GM23248 (cell line): ENCODE measurements at regions not wholly inside any gene's neighbourhood (a gene's known extent, or its start where the extent isn't known, plus 50 kb on each side); places are given as distances from the start of the nearest gene placed in this dataset.

Experiments
- DNase-seq: peaks from one replicate; pipeline ENCODE4 v3.0.0-alpha.2; 2015
- H2AFZ ChIP-seq: fragments of 200-600 bp; sonication (generic); 2 replicates; pipeline ENCODE4 v1.6.1; 2016; ENCODE audit warnings: antibody characterized with exemption
- H3F3A ChIP-seq: fragments of 200-600 bp; sonication (generic); 2 replicates; pipeline ENCODE4 v1.6.1; 2016; ENCODE audit warnings: mild to moderate bottlenecking, antibody characterized with exemption, mixed run types; ENCODE audit not compliant: insufficient read depth
- H3K27ac ChIP-seq: fragments of 200-600 bp; sonication (generic); 2 replicates; pipeline ENCODE4 v1.5.1; 2016; ENCODE audit warnings: mild to moderate bottlenecking
- H3K27me3 ChIP-seq: fragments of 200-600 bp; sonication (generic); replicated peaks from 2 replicates; pipeline ENCODE4 v1.6.1; 2016; ENCODE audit warnings: mild to moderate bottlenecking; ENCODE audit not compliant: insufficient read depth
- H3K36me3 ChIP-seq: fragments of 200-600 bp; sonication (generic); 2 replicates; pipeline ENCODE4 v1.6.1; 2016; ENCODE audit warnings: low read depth, mild to moderate bottlenecking
- H3K4me1 ChIP-seq: fragments of 200-600 bp; sonication (generic); 2 replicates; pipeline ENCODE4 v1.6.1; 2016; ENCODE audit warnings: mild to moderate bottlenecking; ENCODE audit not compliant: insufficient read depth
- H3K4me2 ChIP-seq: fragments of 200-600 bp; sonication (generic); one replicate; pipeline ENCODE4 v1.6.1; 2016; ENCODE audit warnings: mild to moderate bottlenecking; ENCODE audit not compliant: unreplicated experiment
- H3K4me3 ChIP-seq: fragments of 200-600 bp; sonication (generic); 2 replicates; pipeline ENCODE4 v1.5.1; 2016; ENCODE audit warnings: mild to moderate bottlenecking
- H3K79me2 ChIP-seq: fragments of 200-600 bp; sonication (generic); 2 replicates; pipeline ENCODE4 v1.6.1; 2016; ENCODE audit warnings: mild to moderate bottlenecking; ENCODE audit not compliant: insufficient read depth
- H3K9ac ChIP-seq: fragments of 200-600 bp; sonication (generic); 2 replicates; pipeline ENCODE4 v1.6.1; 2016; ENCODE audit warnings: mild to moderate bottlenecking
- H3K9me2 ChIP-seq: fragments of 200-600 bp; sonication (generic); 2 replicates; pipeline ENCODE4 v1.6.1; 2016; ENCODE audit warnings: mixed run types, mild to moderate bottlenecking, moderate library complexity; ENCODE audit not compliant: insufficient read depth
- H3K9me3 ChIP-seq: fragments of 200-600 bp; sonication (generic); one replicate; pipeline ENCODE4 v1.6.1; 2017; ENCODE audit warnings: low read depth
- H4K20me1 ChIP-seq: fragments of 200-600 bp; sonication (generic); 2 replicates; pipeline ENCODE4 v1.6.0; 2016; ENCODE audit not compliant: insufficient read depth
- EZH2 ChIP-seq: fragments of 200-600 bp; sonication (generic); IDR thresholded peaks from 2 replicates; pipeline ENCODE4 v1.6.1; 2018; ENCODE audit warnings: antibody characterized with exemption, mild to moderate bottlenecking; ENCODE audit not compliant: insufficient read depth, poor library complexity, severe bottlenecking
- EZH2phosphoT487 ChIP-seq: fragments of 200-600 bp; sonication (generic); IDR thresholded peaks from 2 replicates; pipeline ENCODE4 v1.6.1; 2018; ENCODE audit warnings: antibody characterized with exemption, moderate library complexity, mild to moderate bottlenecking, low read depth; ENCODE audit not compliant: insufficient read depth
- WGBS, 2 experiments: methylation state at CpG; one replicate each; pipeline ENCODE4 v1.1.6; 2015 to 2017; ENCODE audit warnings: low lambda C conversion rate in 2 of 2, low coverage in 1 of 2; ENCODE audit errors: missing lambda C conversion rate in 2 of 2; 5-methylcytosine and 5-hydroxymethylcytosine counted together
- in situ Hi-C: fragments of 300-500 bp; cut with MboI; formaldehyde crosslinking; loops from 2 replicates; pipeline ENCODE4 v1.15.0; 2020

GRCh38 chr12:28811457-28811856 lies 337.6 kb upstream of the FAR2 start:
- Histone ChIP-seq H3K79me2 (no peaks in the 10 kb centered on the region), H3F3A (no peaks in the 10 kb centered on the region), H3K9me3 (no peaks in the 10 kb centered on the region), H3K9ac (no peak overlapping the region), H3K4me2 (no peak overlapping the region), H4K20me1 (no peaks in the 10 kb centered on the region), H3K27me3 (no peaks in the 10 kb centered on the region), H3K4me3 (no peak overlapping the region), H2AFZ (no peak overlapping the region), H3K36me3 (no peaks in the 10 kb centered on the region), H3K27ac (no peak overlapping the region), H3K4me1 (no peaks in the 10 kb centered on the region), H3K9me2 (no peaks in the 10 kb centered on the region)
- in situ Hi-C loops, result no loop called here
- no peak for TF ChIP-seq EZH2
- no peak for TF ChIP-seq EZH2phosphoT487
- DNase-seq, result no peak
- 86 to 93% methylated on average over 5 of the region's 5 CpGs for WGBS, 2 experiments

- Histone ChIP-seq H3K9me2 (no peaks in the 10 kb centered on the region), H3K36me3 (no peaks in the 10 kb centered on the region), H3K27ac (no peak overlapping the region), H3K9ac (no peak overlapping the region), H3F3A (no peaks in the 10 kb centered on the region), H4K20me1 (no peaks in the 10 kb centered on the region), H3K27me3 (no peaks in the 10 kb centered on the region), H3K79me2 (no peaks in the 10 kb centered on the region), H3K9me3 (no peaks in the 10 kb centered on the region), H2AFZ (no peak overlapping the region), H3K4me2 (no peak overlapping the region), H3K4me1 (no peaks in the 10 kb centered on the region), H3K4me3 (no peak overlapping the region)
- no peak for DNase-seq
- WGBS, 2 experiments, result 50 to 54% methylated on average over 4 of the region's 4 CpGs
- in situ Hi-C loops, result no loop called here
- TF ChIP-seq EZH2phosphoT487, result no peak
- TF ChIP-seq EZH2, result no peak
Observed at GRCh38 chr12:28814246-28814645, 334.8 kb upstream of the FAR2 start.

DNA sequence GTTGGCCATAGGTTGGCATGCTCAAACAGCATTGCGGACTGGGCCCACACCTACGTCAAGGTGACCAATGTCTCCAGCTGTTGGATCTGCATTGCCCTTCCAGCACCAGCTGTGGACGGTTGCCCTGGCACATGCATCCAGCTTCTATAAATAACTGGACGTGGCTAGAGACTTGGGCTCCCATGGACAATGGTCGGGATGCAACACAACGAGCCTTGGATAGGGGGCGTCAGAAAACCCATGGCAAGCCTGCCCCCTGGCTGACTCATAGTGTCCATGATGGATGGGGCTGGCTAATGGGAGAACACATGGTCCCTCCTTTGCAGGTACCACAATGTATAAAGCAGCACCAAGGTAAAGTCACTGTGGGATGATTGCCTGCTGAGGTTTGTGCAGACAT lies 331.6 kb upstream of the FAR2 start:
- Histone ChIP-seq H3K9me3 (no peaks in the 10 kb centered on the region), H4K20me1 (no peaks in the 10 kb centered on the region), H3K9me2 (no peaks in the 10 kb centered on the region), H3K36me3 (no peaks in the 10 kb centered on the region), H3F3A (no peaks in the 10 kb centered on the region), H3K79me2 (no peaks in the 10 kb centered on the region), H3K9ac (no peak overlapping the region), H3K4me2 (no peak overlapping the region), H3K27me3 (no peaks in the 10 kb centered on the region), H3K4me3 (no peak overlapping the region), H3K27ac (no peak overlapping the region), H3K4me1 (no peaks in the 10 kb centered on the region), H2AFZ (no peak overlapping the region)
- TF ChIP-seq EZH2phosphoT487 (no peak), EZH2 (no peak)
- DNase-seq, result no peak
- WGBS, 2 experiments, result 79 to 84% methylated on average over 7 of the region's 7 CpGs
- in situ Hi-C loops, result no loop called here

- Histone ChIP-seq H3K9me3 (no peaks in the 10 kb centered on the region), H3K4me1 (no peaks in the 10 kb centered on the region), H4K20me1 (no peaks in the 10 kb centered on the region), H2AFZ (no peak overlapping the region), H3K27ac (no peak overlapping the region), H3K9me2 (peaks cover 4% of the 10 kb centered on the region; the same call in 1 of the 2 replicates), H3K27me3 (no peaks in the 10 kb centered on the region; the same call in 1 of the 2 replicates), H3K79me2 (no peaks in the 10 kb centered on the region), H3K36me3 (no peaks in the 10 kb centered on the region), H3K9ac (no peak overlapping the region), H3K4me2 (no peak overlapping the region), H3K4me3 (no peak overlapping the region), H3F3A (no peaks in the 10 kb centered on the region)
- no peak for DNase-seq
- TF ChIP-seq EZH2phosphoT487, result no peak
- in situ Hi-C loops, result no loop called here
- 65 to 67% methylated on average over 2 of the region's 2 CpGs for WGBS, 2 experiments
Observed at GRCh38 chr12:28824193-28824846, 324.8 kb upstream of the FAR2 start.

DNA sequence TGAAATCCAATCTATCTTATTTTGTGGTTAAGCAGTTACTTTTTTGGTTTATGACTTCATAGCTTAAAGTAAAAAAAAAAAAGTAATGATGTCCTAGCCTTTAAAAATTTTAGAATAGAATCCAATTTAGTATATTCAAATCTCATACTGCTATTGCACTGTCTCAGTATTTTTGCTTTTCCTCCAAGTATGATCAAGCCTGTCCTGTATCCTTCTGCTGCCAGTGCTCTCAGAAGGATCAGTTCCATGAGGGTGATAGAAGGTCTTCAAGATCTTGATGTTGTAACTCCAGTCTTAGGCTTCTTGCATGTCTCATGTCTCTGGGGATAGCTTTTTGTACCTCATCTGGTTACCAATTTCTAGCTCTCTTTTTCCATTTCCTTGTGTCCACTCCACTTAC lies 324.2 kb upstream of the FAR2 start:
- no peaks in the 10 kb centered on the region for H4K20me1 ChIP-seq
- TF ChIP-seq EZH2, result no peak
- no peak for TF ChIP-seq EZH2phosphoT487
- no peak overlapping the region for H2AFZ ChIP-seq
- H3K9ac ChIP-seq, result no peak overlapping the region
- H3F3A ChIP-seq, result no peaks in the 10 kb centered on the region
- no peaks in the 10 kb centered on the region; the same call in 1 of the 2 replicates for H3K27me3 ChIP-seq
- in situ Hi-C loops, result no loop called here
- H3K9me3 ChIP-seq, result no peaks in the 10 kb centered on the region
- no peak overlapping the region for H3K27ac ChIP-seq
- no peak overlapping the region for H3K4me3 ChIP-seq
- H3K9me2 ChIP-seq, result peaks cover 4% of the 10 kb centered on the region; the same call in 1 of the 2 replicates
- H3K36me3 ChIP-seq, result no peaks in the 10 kb centered on the region
- no peaks in the 10 kb centered on the region for H3K4me1 ChIP-seq
- DNase-seq, result no peak
- H3K79me2 ChIP-seq, result no peaks in the 10 kb centered on the region
- H3K4me2 ChIP-seq, result no peak overlapping the region
